GM21619 (cell line): ENCODE measurements at regions not wholly inside any gene's neighbourhood (a gene's known extent, or its start where the extent isn't known, plus 50 kb on each side); places are given as distances from the start of the nearest gene placed in this dataset.

Source experiments
- ATAC-seq: cut with Tn5 transposase; IDR thresholded peaks from one replicate; pipeline ENCODE4 v1.9.1; 2021; ENCODE audit not compliant: unreplicated experiment

DNA sequence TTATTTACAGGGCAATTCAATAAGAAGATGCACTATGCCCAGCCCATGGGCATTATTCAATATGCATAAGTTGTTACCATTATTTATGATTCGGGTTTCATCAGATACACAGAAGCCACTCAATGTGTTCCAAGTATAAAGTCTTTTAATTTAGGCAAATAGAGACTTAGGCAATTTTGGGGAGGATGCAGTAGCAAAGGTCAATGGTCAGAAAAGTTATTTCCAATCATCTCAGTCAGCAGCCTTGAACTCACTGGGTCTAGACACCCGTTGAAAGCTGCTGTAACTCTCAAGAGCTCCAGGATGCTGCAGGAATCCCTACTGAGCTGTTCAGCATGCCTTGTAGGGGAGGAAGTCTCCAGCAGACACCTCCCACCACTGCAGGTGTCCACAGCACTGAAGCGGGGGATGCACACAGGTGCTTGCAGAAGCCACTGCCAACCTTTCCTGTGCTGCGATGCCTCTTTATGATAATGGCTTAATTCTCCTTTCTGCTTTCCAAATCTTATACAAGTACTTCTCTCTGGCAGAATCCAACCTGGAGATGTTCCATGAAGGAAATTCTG, 155.0 kb upstream of the SUCLG2 start:
- ATAC-seq = no peak

DNA sequence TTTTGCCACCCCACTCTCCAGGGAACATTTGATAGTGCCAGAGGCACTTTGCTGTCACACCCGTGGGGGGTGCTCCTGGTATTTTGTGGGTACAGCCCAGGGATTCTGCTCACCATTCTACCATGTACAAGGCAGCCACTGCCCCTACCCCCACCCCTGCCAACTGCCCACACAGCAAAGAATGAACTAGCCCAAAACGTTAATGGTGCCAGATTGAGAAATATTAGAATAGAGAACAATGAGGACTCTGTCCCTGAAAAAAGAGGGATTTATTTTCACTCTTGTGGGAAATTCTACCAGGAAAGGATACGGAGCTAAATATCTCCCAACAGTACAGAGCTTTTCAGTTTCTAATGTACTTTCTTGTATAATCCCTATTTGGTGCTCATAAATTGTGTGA, 154.5 kb upstream of the SUCLG2 start:
- ATAC-seq = no peak

DNA sequence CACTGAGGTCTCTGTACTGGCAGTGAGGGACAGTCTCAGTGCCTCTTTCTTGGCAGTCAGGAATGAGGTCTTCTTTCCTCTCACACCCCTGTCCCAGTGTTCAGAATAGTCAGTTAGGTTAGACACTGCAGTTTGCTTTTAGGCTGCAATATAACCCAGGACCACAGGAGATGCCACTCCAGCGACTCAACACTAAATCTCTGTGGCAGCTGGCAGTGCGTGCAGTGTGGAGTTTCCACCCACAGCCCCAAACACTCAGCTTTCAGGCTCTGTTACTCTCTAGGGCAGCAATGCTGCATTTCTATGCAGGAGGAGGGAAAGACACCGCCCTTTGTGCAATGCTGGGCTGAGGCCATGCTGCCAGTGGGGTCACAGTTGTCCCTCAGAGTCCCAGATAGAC, 150.2 kb upstream of the SUCLG2 start:
- no peak for ATAC-seq

DNA sequence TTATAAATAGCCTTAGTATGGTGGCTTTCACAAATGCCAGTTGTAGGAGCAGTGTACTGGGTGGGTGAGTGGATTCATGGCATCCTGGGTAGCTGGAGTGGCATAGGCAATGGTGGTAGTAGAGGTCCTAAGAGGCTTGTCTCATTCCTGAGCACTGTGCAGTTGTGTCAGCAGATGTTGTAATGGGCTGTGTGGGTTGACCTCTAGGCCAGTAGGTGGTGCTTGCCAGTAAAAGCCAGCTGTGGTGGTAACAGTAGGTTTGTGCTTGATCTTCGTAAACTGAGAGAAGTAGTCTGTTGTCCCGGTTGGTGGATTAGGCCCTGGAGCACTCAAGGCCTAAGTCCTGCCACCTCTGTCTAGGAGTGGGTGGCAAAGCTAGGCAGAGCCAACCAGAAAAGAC, 149.7 kb upstream of the SUCLG2 start:
- ATAC-seq = no peak

DNA sequence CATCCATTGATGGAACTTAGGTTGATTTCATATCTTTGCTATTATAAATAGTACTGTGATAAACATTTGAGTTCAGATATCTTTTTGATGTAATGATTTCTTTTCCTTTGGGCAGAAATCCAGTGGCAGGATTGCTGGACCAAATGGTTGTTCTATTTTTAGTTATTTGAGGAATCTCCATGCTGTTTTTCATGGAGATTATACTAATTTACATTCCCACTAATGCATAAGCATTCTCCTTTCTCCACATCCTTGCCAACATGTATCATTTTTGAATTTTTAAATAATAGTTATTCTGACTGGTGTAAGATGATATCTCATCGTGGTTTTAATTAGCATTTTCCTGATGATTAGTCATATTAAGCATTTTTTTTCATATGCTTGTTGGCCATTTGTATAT, 144.0 kb upstream of the SUCLG2 start:
- ATAC-seq = no peak

DNA sequence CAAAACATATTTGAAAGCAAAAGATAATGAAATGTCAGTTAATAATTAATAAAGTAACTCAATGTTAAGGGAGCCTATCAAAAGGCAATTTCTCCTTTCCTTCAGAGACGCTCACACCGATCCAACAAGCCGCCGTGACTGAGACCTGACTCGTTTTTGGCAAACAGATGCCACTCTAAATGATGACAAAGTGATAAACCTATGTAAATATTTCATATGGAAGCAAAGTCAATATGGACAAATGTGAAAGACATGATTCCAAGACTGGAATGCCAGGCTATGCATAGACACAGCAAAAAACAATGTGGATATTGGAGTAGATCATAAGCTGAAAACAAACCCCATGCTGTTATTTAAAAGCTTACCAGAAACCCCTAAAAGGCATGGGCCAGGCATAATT, 137.2 kb upstream of the SUCLG2 start:
- ATAC-seq = no peak

DNA sequence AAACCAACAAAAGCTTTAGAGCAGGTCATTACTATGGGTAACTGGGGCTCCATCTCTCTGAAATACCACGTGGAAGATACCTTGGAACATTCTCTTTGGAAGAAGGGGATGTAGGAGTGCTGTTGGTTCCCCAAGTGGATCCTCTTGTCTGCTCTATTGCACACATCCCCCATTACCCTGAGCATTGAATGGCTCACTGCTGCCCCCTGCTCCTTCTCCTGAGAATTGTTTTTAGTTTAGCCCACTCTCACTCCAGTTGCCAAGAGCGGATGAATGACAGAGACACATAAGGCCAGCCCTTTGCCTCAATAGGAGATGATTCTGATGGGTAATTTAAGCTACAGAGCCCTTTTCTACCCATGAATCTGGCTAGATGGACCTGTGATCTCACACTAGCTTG, 135.6 kb upstream of the SUCLG2 start:
- ATAC-seq = peak; percentile 90

DNA sequence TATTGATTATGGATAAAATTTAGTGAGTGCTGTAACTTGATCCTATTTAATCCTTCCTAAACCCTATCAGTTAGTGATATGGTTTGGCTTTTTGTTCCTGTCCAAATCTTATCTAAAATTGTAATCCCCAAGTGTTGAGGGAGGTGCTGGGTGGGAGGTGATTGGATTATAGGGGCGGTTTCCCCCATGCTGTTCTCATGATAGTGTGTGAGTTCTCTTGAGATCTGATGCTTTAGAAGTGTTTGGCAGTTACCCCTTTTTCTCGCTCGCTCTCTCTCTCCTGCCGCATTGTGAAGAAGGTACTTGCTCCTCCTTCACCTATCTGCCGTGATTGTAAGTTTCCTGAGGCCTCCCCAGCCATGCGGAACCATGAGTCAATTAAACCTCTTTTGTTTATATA, 134.0 kb upstream of the SUCLG2 start:
- ATAC-seq = no peak

DNA sequence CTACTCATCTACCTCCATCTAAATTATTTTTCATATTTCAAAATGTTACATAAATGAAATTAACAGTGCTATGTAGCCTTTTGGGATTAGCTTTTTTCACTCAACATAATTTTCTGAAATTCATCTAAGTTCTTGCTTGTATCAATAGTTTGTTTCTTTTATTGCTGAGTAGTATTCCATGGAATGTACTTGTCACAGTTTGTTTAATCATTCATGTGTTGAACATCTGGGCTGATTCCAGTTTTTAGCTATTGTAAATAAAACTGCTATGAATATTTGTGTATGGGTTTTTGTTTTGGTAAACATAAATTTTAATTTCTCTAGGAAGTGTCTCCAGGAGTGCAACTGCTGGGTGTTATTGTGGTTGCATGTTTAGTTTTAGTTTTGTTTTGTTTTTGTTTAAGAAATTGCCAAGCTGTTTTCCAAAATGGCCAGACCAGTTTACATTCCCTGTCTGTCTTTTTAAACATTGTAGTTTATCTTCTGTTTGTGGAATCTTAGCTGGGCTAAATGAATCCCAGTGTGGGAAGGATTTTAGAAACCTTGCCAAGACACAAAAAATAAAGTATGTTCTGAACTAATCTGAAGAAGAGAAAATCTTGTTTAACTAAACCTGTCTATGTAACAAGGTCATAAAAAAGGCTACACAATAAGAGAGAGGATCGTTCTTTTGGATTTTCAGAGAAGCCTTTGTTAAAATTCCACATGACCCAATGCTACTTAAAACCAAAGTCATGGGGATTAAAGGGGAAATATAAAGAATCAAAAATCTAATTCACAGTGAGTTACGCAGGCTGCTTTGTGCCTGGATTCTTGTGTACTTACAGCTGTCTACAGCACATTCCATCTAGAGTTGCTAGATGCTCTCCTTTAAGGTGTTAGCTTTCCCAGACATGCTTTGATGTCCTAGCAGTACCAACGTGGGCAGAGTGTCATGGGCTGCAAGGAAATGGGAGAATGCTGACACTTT, 129.2 kb upstream of the SUCLG2 start:
- no peak for ATAC-seq

DNA sequence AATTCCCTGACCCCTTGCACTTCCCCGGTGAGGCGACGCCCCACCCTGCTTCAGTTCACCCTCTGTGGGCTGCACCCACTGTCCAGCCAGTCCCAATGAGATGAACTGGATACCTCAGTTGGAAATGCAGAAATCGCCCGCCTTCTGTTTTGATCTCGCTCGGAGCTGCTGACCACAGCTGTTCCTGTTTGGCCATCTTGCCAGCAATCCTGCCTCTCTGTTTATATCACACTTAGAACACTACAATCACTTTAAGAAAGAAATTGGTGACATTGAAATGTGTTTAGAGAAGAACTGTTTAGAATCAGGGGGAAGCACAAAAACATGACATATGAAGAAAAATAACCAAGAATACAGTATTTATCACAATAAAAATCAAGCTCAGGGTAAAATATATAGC, 127.5 kb upstream of the SUCLG2 start:
- no peak for ATAC-seq

DNA sequence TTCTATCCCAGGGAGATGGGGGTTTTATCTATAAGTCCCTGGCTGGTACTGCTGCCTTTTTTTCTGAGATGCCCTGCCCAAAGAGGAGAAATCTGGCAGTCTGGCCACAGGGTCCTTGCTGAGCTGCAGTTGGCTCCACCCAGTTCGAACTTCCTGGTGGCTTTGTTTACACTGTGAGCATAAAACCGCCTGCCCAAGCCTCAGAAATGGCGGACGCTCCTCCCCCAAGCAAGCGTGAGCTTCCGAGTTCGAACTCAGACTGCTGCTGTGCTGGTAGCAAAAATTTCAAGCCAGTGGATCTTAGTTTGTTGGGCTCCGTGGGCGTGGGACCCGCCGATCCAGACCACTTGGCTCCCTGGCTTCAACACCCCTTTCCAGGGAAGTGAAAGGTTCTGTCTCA, 126.8 kb upstream of the SUCLG2 start:
- ATAC-seq = no peak

DNA sequence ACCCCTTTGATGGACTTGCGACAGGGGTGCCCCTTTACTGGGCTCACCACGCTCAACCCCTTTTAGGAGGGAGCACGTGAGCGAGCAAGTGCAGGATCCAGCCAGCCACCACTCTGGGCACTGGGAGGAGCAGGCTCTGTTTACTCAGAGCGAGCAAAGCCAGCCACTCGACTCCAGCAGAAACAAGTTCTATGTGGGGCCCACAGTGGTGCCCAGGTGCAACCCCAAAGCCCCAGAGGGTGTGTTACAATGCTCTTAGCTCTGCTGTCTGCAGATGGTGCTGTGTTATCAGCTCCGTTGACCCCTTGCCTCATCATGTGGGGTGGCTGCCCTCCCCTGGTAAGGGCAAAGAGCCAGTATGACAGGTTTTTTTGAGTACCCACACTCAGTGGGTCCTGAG, 120.3 kb upstream of the SUCLG2 start:
- no peak for ATAC-seq

DNA sequence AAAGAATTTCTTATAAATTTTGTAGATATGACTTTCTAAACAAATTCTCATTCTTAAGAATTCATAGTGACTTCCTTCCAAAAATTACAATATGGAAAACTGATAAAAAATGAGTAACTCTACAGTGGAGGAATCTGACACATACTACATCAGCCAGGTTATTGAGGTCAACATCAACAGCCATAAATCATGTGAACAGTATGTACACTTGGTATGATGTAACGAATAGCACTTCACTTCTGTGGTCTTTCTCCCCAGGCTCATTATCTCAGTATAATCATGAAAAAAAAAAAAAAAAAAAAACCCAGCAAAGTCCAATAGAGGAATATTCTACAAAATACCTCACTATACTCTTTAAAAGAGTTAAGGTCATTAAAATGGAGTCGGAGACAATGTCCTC, 111.2 kb upstream of the SUCLG2 start:
- no peak for ATAC-seq

DNA sequence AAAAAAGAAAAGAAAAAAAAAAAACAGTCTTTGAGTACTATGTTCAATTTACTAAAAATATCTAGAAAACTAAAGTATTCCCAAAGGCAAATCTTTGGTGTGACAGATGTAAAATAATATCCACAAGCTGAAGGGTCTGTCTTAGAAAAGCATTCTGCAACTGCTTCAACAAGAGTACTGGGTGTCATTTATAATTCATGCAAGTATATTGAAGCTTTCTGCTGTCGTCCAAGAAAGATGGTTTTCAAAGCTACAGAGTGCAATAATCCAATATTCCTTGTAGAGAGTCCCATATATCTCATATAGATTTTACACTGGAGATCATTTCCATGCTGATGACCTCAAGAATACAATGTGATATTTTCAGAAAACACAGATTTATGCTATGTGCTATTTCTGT, 90.9 kb upstream of the SUCLG2 start:
- no peak for ATAC-seq

DNA sequence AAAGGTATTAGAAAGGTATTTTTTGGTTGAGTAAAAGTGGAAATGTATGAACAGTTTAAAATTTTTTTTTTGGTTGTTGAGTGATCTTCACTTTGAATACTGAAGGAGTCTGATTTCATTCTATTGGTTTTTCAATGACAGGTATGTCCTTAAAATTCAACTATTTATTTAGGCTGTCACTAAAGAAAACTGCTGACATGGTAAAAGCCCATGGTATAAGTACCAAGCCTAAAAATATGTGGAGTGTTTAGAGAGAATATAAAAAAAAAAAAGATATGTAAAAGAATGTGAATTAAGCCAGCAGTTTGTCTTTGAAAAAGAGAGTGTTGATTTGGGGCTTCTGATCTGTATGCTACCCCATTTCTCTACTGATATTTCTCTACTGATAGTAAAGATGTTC, 90.3 kb upstream of the SUCLG2 start:
- ATAC-seq = no peak

DNA sequence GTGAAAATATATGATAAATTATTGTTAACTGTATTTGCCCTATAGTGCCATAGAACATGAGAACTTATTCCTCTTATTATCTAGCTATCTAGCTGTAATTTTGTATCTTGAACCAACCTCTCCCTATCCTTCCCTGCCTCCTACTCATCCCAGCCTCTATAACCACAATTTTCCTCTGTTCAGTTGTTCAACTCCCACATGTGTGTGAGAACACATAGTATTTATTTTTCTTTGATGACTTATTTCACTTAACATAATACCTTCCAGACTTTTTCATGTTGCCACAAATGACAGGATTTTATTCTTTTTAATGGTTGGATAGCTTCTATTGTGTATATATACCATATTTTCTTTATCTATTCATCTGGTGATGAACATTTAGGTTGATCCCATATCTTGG, 85.4 kb upstream of the SUCLG2 start:
- no peak for ATAC-seq

DNA sequence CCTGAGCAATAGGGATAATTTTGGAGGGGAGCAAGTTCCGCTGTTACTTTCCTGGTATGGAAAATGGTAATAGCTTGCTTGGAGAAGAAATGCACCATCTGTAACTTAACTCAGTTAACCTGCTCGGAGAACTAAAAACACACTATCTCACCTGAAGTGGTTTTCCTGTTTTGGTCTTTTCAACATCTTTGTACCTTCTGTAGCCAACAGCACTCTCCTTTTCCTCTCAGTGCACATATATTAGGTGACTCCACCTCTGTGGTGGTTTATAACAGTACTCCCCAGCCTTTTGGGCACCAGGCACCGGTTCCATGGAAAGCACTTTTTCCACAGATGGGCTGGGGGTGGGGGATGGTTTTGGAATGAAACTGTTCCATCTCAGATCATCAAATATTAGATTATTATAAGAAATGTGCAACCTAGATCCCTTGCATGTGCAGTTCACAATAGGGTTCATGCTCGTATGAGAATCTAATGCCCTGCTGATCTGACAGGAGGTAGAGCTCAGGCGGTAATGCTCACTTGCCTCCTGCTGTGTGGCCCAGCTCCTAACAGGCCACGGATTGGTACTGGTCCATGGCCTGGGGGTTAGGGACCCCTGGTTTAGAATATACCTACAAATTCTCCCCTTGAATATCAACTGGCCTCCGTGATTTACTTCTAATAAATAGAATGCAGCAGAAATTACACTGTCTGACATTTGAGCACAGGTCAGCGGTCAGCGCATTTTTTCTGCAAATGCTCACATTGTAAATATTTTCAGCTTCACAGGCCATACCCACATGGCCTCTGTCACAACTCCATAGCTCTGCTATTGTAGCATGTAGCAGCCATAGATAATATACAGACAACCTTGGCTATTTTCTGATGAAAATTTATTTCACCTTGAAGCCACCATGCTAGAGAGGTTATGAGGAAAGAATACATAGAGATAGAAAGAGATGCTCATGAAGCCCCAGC, 83.8 kb upstream of the SUCLG2 start:
- ATAC-seq = no peak

DNA sequence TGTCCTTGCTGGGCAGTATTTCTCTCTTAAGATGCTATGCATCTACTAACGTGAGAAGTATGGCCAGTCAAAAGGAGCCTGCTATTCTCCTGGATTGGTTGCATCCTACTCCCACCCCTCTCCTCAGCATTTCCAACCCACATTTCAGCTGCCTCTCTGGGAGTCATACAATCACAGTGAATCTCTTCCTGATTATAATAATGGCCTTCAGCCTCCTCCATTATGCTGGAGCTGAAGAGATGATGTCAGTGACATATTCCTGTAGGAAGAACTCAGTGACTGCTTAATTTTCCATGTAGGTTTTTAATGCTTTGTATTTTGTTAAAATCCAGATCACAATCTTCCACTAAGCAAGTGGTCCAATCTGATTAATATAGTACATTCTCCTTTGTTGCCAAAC, 82.7 kb upstream of the SUCLG2 start:
- ATAC-seq = no peak

DNA sequence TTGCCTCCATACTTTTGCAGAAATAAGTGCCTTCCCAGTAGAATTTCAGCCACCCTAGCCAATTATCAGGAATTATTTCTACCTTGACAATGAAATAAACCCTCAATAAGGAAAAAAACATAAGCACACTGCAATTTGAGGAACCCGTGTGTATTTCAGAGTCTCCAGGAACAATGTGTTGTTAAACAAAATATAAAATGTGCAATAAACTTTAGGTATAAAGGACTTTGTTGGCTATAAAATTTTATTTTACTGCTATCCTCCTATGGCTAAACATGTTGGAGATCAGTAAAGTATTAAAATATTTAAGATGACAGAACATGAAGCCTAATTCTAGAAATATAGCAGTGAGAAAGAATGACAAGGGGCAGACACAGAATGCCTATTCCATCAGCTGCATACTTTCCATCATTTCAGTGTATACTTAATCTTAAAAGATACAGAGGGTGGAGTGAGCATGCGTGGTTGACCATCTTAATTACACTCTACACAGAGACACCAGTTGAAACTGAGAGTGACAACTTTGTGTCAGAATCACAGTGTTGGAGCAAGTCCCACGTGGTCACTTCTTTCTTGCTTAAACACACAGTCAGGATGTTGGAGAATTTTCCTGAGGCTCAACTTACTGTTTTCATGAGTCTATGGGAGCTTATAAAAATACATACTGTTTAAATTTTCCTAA, 79.0 kb upstream of the SUCLG2 start:
- ATAC-seq = no peak

DNA sequence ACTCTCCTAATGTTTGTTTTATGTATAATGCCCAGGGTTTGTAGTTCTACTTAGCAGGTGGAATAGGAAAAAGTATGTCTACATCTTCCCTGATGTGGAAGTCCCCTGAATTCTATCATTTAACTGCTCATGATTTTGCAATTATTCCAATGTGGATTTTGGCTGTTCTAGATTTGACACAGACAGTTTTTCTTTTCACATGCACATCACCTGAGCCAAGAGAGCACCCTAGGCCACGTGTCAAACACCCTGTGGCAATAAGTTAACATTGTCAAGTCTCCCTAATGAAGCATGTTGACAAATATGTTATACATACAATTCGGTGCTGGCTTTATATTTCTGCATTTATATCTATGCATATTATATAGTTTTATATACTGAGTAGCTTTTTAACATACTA, 70.0 kb upstream of the SUCLG2 start:
- no peak for ATAC-seq

DNA sequence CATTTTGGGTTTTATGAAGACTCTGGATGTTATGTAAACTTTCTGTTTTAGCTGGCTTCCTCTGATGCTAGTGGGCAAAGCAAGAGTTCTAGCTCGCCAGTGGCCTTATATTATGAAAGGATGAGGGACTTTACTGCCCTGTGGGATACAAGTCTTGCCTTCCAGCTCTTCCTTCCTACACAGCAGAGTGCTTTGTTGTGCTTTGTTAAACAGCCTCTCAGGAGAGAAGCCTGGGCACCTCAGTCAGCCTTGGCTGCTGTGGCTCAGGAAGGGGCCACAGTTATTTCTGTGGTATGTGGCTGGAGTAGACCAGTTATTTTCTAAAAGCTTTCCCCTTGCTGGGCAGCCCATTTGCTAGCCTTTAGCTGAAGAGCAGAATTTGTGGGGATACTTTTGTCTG, 69.5 kb upstream of the SUCLG2 start:
- ATAC-seq = no peak
